T-helper 1 cell treated with Interleukin-12 subunit alpha and Interleukin-12 subunit beta and Interleukin-4 antibody, amounts not matched to agents 30 μg/mL and 1 μg/mL, for 36 hours (primary cell): ENCODE measurements at regions not wholly inside any gene's neighbourhood (a gene's known extent, or its start where the extent isn't known, plus 50 kb on each side); places are given as distances from the start of the nearest gene placed in this dataset.
"Not testable (repeated sequence)": the region's sequence is repeated elsewhere in the genome, so short reads cannot be mapped to it uniquely, and the experiment has no call there.

ENCODE experiments used
- H3K27ac Mint-ChIP-seq: one replicate; pipeline ENCODE4 v1.8.0; 2021; ENCODE audit warnings: mild to moderate bottlenecking, mixed read lengths
- H3K27me3 Mint-ChIP-seq: one replicate; pipeline ENCODE4 v1.8.0; 2021; ENCODE audit warnings: low read depth, mixed read lengths
- H3K36me3 Mint-ChIP-seq: one replicate; pipeline ENCODE4 v1.8.0; 2021; ENCODE audit warnings: low read depth, mixed read lengths
- H3K4me1 Mint-ChIP-seq: one replicate; pipeline ENCODE4 v1.8.0; 2021; ENCODE audit warnings: low read depth, mixed read lengths
- H3K4me3 Mint-ChIP-seq: one replicate; pipeline ENCODE4 v1.8.0; 2021; ENCODE audit warnings: mild to moderate bottlenecking, moderate library complexity, mixed read lengths
- H3K9me3 Mint-ChIP-seq: one replicate; pipeline ENCODE4 v1.8.0; 2021; ENCODE audit warnings: mixed read lengths

GRCh38 chr15:56798639-56799038, 65.3 kb upstream of the ZNF280D start:
- H3K9me3 Mint-ChIP-seq: peaks cover 5% of the 10 kb centered on the region
- H3K27ac Mint-ChIP-seq: no peak overlapping the region
- H3K4me1 Mint-ChIP-seq: no peaks in the 10 kb centered on the region
- H3K4me3 Mint-ChIP-seq: no peak overlapping the region
- H3K27me3 Mint-ChIP-seq: peaks cover 8% of the 10 kb centered on the region
- peaks cover 2% of the 10 kb centered on the region for H3K36me3 Mint-ChIP-seq

GRCh38 chr15:56797720-56798275, 64.5 kb upstream of the ZNF280D start:
- Mint-ChIP-seq H3K4me1 (no peaks in the 10 kb centered on the region), H3K27me3 (peaks cover 7% of the 10 kb centered on the region), H3K36me3 (peaks cover 3% of the 10 kb centered on the region), H3K27ac (no peak overlapping the region), H3K4me3 (no peak overlapping the region), H3K9me3 (peaks cover 10% of the 10 kb centered on the region)

- peaks cover 27% of the 10 kb centered on the region for H3K9me3 Mint-ChIP-seq
- H3K36me3 Mint-ChIP-seq: peaks cover 3% of the 10 kb centered on the region
- no peaks in the 10 kb centered on the region for H3K4me1 Mint-ChIP-seq
- H3K4me3 Mint-ChIP-seq: no peak overlapping the region
- no peaks in the 10 kb centered on the region for H3K27me3 Mint-ChIP-seq
- no peak overlapping the region for H3K27ac Mint-ChIP-seq
Observed at GRCh38 chr15:56795502-56795901, 62.2 kb upstream of the ZNF280D start.

- H3K27me3 Mint-ChIP-seq: no peaks in the 10 kb centered on the region
- H3K4me3 Mint-ChIP-seq: no peak overlapping the region
- peaks cover 3% of the 10 kb centered on the region for H3K36me3 Mint-ChIP-seq
- peaks cover 27% of the 10 kb centered on the region for H3K9me3 Mint-ChIP-seq
- H3K27ac Mint-ChIP-seq: no peak overlapping the region
- no peaks in the 10 kb centered on the region for H3K4me1 Mint-ChIP-seq
Observed at GRCh38 chr15:56794553-56795329, 61.4 kb upstream of the ZNF280D start.

- Mint-ChIP-seq H3K4me1 (no peaks in the 10 kb centered on the region), H3K36me3 (peaks cover 5% of the 10 kb centered on the region), H3K4me3 (no peak overlapping the region), H3K27ac (no peak overlapping the region), H3K27me3 (no peaks in the 10 kb centered on the region), H3K9me3 (peaks cover 28% of the 10 kb centered on the region)
Observed at GRCh38 chr15:56794165-56794552, 60.9 kb upstream of the ZNF280D start.

GRCh38 chr15:56792211-56792610, 58.9 kb upstream of the ZNF280D start:
- peaks cover 3% of the 10 kb centered on the region for H3K4me1 Mint-ChIP-seq

GRCh38 chr15:56791521-56791920, 58.2 kb upstream of the ZNF280D start:
- H3K4me3 Mint-ChIP-seq, H3K27ac Mint-ChIP-seq, H3K36me3 Mint-ChIP-seq, H3K27me3 Mint-ChIP-seq: not testable (repeated sequence)
- Mint-ChIP-seq H3K4me1 (peaks cover 10% of the 10 kb centered on the region), H3K9me3 (peaks cover 37% of the 10 kb centered on the region)

More at GRCh38 chr15:56792211-56792610, 58.9 kb upstream of the ZNF280D start:
- H3K27me3 Mint-ChIP-seq: no peaks in the 10 kb centered on the region
- H3K9me3 Mint-ChIP-seq: peaks cover 37% of the 10 kb centered on the region
- no peak overlapping the region for H3K4me3 Mint-ChIP-seq
- no peak overlapping the region for H3K27ac Mint-ChIP-seq
- H3K36me3 Mint-ChIP-seq: peaks cover 5% of the 10 kb centered on the region

GRCh38 chr15:56788359-56788758, 55.0 kb upstream of the ZNF280D start:
- H3K9me3 Mint-ChIP-seq: peaks cover 39% of the 10 kb centered on the region
- no peak overlapping the region for H3K27ac Mint-ChIP-seq
- H3K36me3 Mint-ChIP-seq: peaks cover 8% of the 10 kb centered on the region
- no peaks in the 10 kb centered on the region for H3K27me3 Mint-ChIP-seq
- no peak overlapping the region for H3K4me3 Mint-ChIP-seq
- peaks cover 16% of the 10 kb centered on the region for H3K4me1 Mint-ChIP-seq

GRCh38 chr15:56786966-56787365, 53.7 kb upstream of the ZNF280D start:
- Mint-ChIP-seq H3K4me3 (peak overlapping the region; percentile 35), H3K27ac (peak overlapping the region; percentile 76), H3K36me3 (peaks cover 5% of the 10 kb centered on the region), H3K27me3 (no peaks in the 10 kb centered on the region), H3K9me3 (peaks cover 34% of the 10 kb centered on the region), H3K4me1 (peaks cover 16% of the 10 kb centered on the region)

- Mint-ChIP-seq H3K36me3 (peaks cover 10% of the 10 kb centered on the region), H3K4me3 (no peak overlapping the region), H3K4me1 (peaks cover 27% of the 10 kb centered on the region), H3K9me3 (peaks cover 38% of the 10 kb centered on the region), H3K27me3 (no peaks in the 10 kb centered on the region), H3K27ac (no peak overlapping the region)
Observed at GRCh38 chr15:56783857-56784661, 50.8 kb upstream of the ZNF280D start.

- peaks cover 38% of the 10 kb centered on the region for H3K9me3 Mint-ChIP-seq
- no peak overlapping the region for H3K4me3 Mint-ChIP-seq
- H3K27ac Mint-ChIP-seq: no peak overlapping the region
- H3K4me1 Mint-ChIP-seq: peaks cover 27% of the 10 kb centered on the region
- peaks cover 10% of the 10 kb centered on the region for H3K36me3 Mint-ChIP-seq
- H3K27me3 Mint-ChIP-seq: no peaks in the 10 kb centered on the region
Observed at GRCh38 chr15:56783156-56783856, 50.0 kb upstream of the ZNF280D start.
